ENCODE measurements at regions not wholly inside any gene's neighbourhood (a gene's known extent, or its start where the extent isn't known, plus 50 kb on each side); places are given as distances from the start of the nearest gene placed in this dataset.
"Not testable (repeated sequence)": the region's sequence is repeated elsewhere in the genome, so short reads cannot be mapped to it uniquely, and the experiment has no call there.

GRCh38 chr18:5830902-5831301 is 64.4 kb downstream of the TMEM200C start:
- not testable (repeated sequence) for DNase-seq

GRCh38 chr18:5828913-5829312 is 66.4 kb downstream of the TMEM200C start:
- DNase-seq, result no peak

GRCh38 chr18:5825663-5826062 is 69.7 kb downstream of the TMEM200C start:
- no peak for DNase-seq

GRCh38 chr18:5824370-5824984 is 70.8 kb downstream of the TMEM200C start:
- DNase-seq, result no peak

- DNase-seq, result no peak
Measured at GRCh38 chr18:5817816-5818215, 77.5 kb downstream of the TMEM200C start.

GRCh38 chr18:5806860-5807259 is 88.5 kb downstream of the TMEM200C start:
- DNase-seq, result no peak

- DNase-seq, result no peak
Measured at GRCh38 chr18:5787936-5788335, 107.4 kb downstream of the TMEM200C start.

- no peak for DNase-seq
Measured at GRCh38 chr18:5779922-5780321, 115.4 kb downstream of the TMEM200C start.

- no peak for DNase-seq
Measured at GRCh38 chr18:5772306-5773105, 122.8 kb downstream of the TMEM200C start.

GRCh38 chr18:5771343-5771742 is 124.0 kb downstream of the TMEM200C start:
- DNase-seq, result no peak

GRCh38 chr18:5770176-5770575 is 125.1 kb downstream of the TMEM200C start:
- DNase-seq, result no peak

GRCh38 chr18:5768454-5768853 is 126.9 kb downstream of the TMEM200C start:
- DNase-seq, result no peak

GRCh38 chr18:5759194-5759593 is 136.1 kb downstream of the TMEM200C start:
- DNase-seq, result no peak

GRCh38 chr18:5756823-5757222 is 138.5 kb downstream of the TMEM200C start:
- DNase-seq, result no peak

GRCh38 chr18:5747678-5748077 is 147.6 kb downstream of the TMEM200C start:
- DNase-seq, result no peak

GRCh38 chr18:5746844-5747243 is 148.5 kb downstream of the TMEM200C start:
- no peak for DNase-seq

GRCh38 chr18:5744659-5745058 is 150.7 kb downstream of the TMEM200C start:
- no peak for DNase-seq

- no peak for DNase-seq
Measured at GRCh38 chr18:5738526-5738925, 156.8 kb downstream of the TMEM200C start.

GRCh38 chr18:5732318-5732717 is 163.0 kb downstream of the TMEM200C start:
- no peak for DNase-seq

- no peak for DNase-seq
Measured at GRCh38 chr18:5729983-5730699, 165.2 kb downstream of the TMEM200C start.

GRCh38 chr18:5728531-5728930 is 166.8 kb downstream of the TMEM200C start:
- no peak for DNase-seq

- DNase-seq, result no peak
Measured at GRCh38 chr18:5726011-5726410, 169.3 kb downstream of the TMEM200C start.

GRCh38 chr18:5721924-5722323 is 173.4 kb downstream of the TMEM200C start:
- DNase-seq, result no peak

- no peak for DNase-seq
Measured at GRCh38 chr18:5720132-5720531, 175.2 kb downstream of the TMEM200C start.
